Right lobe of liver (tissue), 6 donors: ENCODE measurements at regions not wholly inside any gene's neighbourhood (a gene's known extent, or its start where the extent isn't known, plus 50 kb on each side); places are given as distances from the start of the nearest gene placed in this dataset.

Experiments
- ATAC-seq, 4 donors: fragments of 200-7000 bp; cut with Tn5 transposase; one replicate each; pipeline ENCODE4 v1.9.1; 2020; ENCODE audit warnings: mild to moderate bottlenecking in 4 of 4, moderate library complexity in 4 of 4
- DNase-seq, 3 donors: peaks; one replicate each; pipeline ENCODE4 v3.0.0-alpha.2; 2020
- H3K27ac ChIP-seq, 3 donors: fragments of 200-600 bp; one replicate each; pipeline ENCODE4 v1.8.0; 2022
- H3K27me3 ChIP-seq, 2 donors: fragments of 200-600 bp; one replicate each; pipeline ENCODE4 v1.8.0; 2022
- H3K36me3 ChIP-seq, 4 donors: fragments of 200-600 bp; sonication (generic) in 1 of 4; one replicate each; pipeline versions ENCODE4 v1.5.1 to v1.8.0; 2017 to 2022; ENCODE audit warnings: control low read depth in 1 of 4
- H3K4me1 ChIP-seq, 4 donors: fragments of 200-600 bp; sonication (generic) in 1 of 4; one replicate each; pipeline versions ENCODE4 v1.5.1 to v1.8.0; 2017 to 2022; ENCODE audit warnings: control low read depth in 1 of 4
- H3K4me3 ChIP-seq, 3 donors: fragments of 200-600 bp; one replicate each; pipeline ENCODE4 v1.8.0; 2022
- H3K9me3 ChIP-seq, 4 donors: fragments of 200-600 bp; sonication (generic) in 1 of 4; one replicate each; pipeline versions ENCODE4 v1.5.1 to v1.8.0; 2017 to 2022; ENCODE audit warnings: control low read depth in 1 of 4
- CTCF ChIP-seq, 4 donors: fragments of 200-600 bp in 3 of 4; fragments of 450-650 bp in 1 of 4; IDR thresholded peaks; one replicate each; pipeline versions ENCODE4 v1.5.1 to v1.8.0; 2016 to 2022; ENCODE audit warnings: antibody characterized with exemption in 4 of 4, mild to moderate bottlenecking in 2 of 4
- POLR2A ChIP-seq: fragments of 450-650 bp; IDR thresholded peaks from one replicate; pipeline ENCODE4 v1.6.1; 2017; ENCODE audit warnings: antibody characterized with exemption, mild to moderate bottlenecking
- WGBS: methylation state at CpG from one replicate; pipeline ENCODE4 v1.1.6; 2018; ENCODE audit warnings: low coverage, low lambda C conversion rate; ENCODE audit not compliant: insufficient coverage; ENCODE audit errors: missing lambda C conversion rate; 5-methylcytosine and 5-hydroxymethylcytosine counted together
- intact Hi-C, 2 donors: fragments of 100-400 bp; cut with DNase I; formaldehyde crosslinking; loops; one replicate each; pipeline versions ENCODE4 v1.11.2 to v1.14.1; 2022
- donor health status: DM: no; HTN: yes; CAD: no.
- donor health status: DM: no; HTN: no; CAD: no.
- donor health status: DM: no; HTN: no; CAD: no.
- donor health status: DM: no; HTN: yes; CAD: no.
- donor health status: DM: no; HTN: yes; CAD: no.

- Histone ChIP-seq H3K27ac (no peak overlapping the region), H3K4me1 (no peaks in the 10 kb centered on the region), H3K4me3 (no peak overlapping the region), H3K36me3 (no peaks in the 10 kb centered on the region), H3K27me3 (no peaks in the 10 kb centered on the region), H3K9me3 (no peaks in the 10 kb centered on the region)
- intact Hi-C loops: no loop called here
- WGBS: 10% methylated on average over 2 of the region's 5 CpGs
- TF ChIP-seq CTCF (IDR thresholded peaks at IDR 0.05) (peak; percentile 10 to 24 (median 18)), POLR2A (no peak)
- DNase-seq (no peak), ATAC-seq (peak in 2 of 4 donors; percentile 16 to 18)
These were observed 130.7 kb downstream of the ADRA2A start for GRCh38 chr10:111207500-111207899.

GRCh38 chr10:111208951-111209350 is 132.1 kb downstream of the ADRA2A start:
- WGBS: 48% methylated on average over 3 of the region's 3 CpGs
- no peak for ATAC-seq
- no peaks in the 10 kb centered on the region for H3K36me3 ChIP-seq
- TF ChIP-seq POLR2A (no peak), CTCF (IDR thresholded peaks at IDR 0.05) (no peak)
- no peaks in the 10 kb centered on the region for H3K4me1 ChIP-seq
- H3K27me3 ChIP-seq: no peaks in the 10 kb centered on the region
- no peak overlapping the region for H3K4me3 ChIP-seq
- no peak overlapping the region for H3K27ac ChIP-seq
- intact Hi-C loops: no loop called here
- H3K9me3 ChIP-seq: no peaks in the 10 kb centered on the region
- DNase-seq: no peak

- Histone ChIP-seq H3K4me1 (no peaks in the 10 kb centered on the region), H3K27ac (no peak overlapping the region), H3K27me3 (no peaks in the 10 kb centered on the region), H3K4me3 (no peak overlapping the region), H3K9me3 (no peaks in the 10 kb centered on the region), H3K36me3 (no peaks in the 10 kb centered on the region)
- 52% methylated on average over 4 of the region's 5 CpGs for WGBS
- DNase-seq (no peak), ATAC-seq (no peak)
- TF ChIP-seq POLR2A: no peak
- no peak for TF ChIP-seq CTCF (IDR thresholded peaks at IDR 0.05)
- intact Hi-C loops: no loop called here
These were observed 132.9 kb downstream of the ADRA2A start for GRCh38 chr10:111209692-111210091.

GRCh38 chr10:111211241-111211640 is 134.4 kb downstream of the ADRA2A start:
- TF ChIP-seq CTCF (IDR thresholded peaks at IDR 0.05): no peak
- TF ChIP-seq POLR2A: no peak
- no peaks in the 10 kb centered on the region for H3K9me3 ChIP-seq
- H3K4me1 ChIP-seq: no peaks in the 10 kb centered on the region
- H3K27ac ChIP-seq: no peak overlapping the region
- no peak for ATAC-seq
- DNase-seq: no peak
- no peaks in the 10 kb centered on the region for H3K27me3 ChIP-seq
- intact Hi-C loops: no loop called here
- no peak overlapping the region for H3K4me3 ChIP-seq
- WGBS: 42% methylated on average over 3 of the region's 3 CpGs
- no peaks in the 10 kb centered on the region for H3K36me3 ChIP-seq

GRCh38 chr10:111211706-111212105 is 134.9 kb downstream of the ADRA2A start:
- no peaks in the 10 kb centered on the region for H3K27me3 ChIP-seq
- H3K4me3 ChIP-seq: no peak overlapping the region
- TF ChIP-seq POLR2A (no peak), CTCF (IDR thresholded peaks at IDR 0.05) (no peak)
- 40% methylated on average over 3 of the region's 3 CpGs for WGBS
- no peaks in the 10 kb centered on the region for H3K9me3 ChIP-seq
- intact Hi-C loops: no loop called here
- no peaks in the 10 kb centered on the region for H3K4me1 ChIP-seq
- no peak overlapping the region for H3K27ac ChIP-seq
- ATAC-seq (no peak), DNase-seq (no peak)
- no peaks in the 10 kb centered on the region for H3K36me3 ChIP-seq
